SKM-1 treated with dmso at 0.1 percent for 144 hours (cell line): ENCODE measurements at regions not wholly inside any gene's neighbourhood (a gene's known extent, or its start where the extent isn't known, plus 50 kb on each side); places are given as distances from the start of the nearest gene placed in this dataset.
"Not testable (repeated sequence)": the region's sequence is repeated elsewhere in the genome, so short reads cannot be mapped to it uniquely, and the experiment has no call there.

Experiments
- DNase-seq: peaks from one replicate; lab custom pipeline; 2025; ENCODE audit not compliant: unreplicated experiment; lab: John Stamatoyannopoulos, UW

DNA sequence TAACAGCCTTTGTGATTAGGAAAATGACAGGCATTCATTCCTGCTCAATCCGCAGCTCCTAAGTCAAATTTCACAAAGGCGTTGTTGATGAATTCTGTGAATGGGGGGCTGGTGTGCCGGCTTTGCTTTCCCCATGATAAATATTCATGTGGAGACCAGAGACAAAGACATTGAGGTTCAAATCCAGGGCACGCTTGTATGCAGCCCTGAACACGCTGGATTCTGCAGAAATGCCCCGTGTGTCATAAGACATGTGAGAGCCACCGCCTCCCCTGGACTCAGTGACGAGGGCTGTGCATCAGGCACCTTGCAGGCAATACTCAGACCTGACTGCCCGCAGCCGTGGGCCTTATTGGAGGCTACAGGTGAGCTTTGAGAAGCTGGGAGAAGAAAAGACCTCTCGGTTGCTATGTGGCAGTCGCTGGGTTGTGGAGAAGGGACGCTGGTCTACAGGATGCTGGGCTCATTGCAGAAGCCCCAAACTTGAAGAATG, 906.2 kb downstream of the BRD1 start:
- no peak for DNase-seq

DNA sequence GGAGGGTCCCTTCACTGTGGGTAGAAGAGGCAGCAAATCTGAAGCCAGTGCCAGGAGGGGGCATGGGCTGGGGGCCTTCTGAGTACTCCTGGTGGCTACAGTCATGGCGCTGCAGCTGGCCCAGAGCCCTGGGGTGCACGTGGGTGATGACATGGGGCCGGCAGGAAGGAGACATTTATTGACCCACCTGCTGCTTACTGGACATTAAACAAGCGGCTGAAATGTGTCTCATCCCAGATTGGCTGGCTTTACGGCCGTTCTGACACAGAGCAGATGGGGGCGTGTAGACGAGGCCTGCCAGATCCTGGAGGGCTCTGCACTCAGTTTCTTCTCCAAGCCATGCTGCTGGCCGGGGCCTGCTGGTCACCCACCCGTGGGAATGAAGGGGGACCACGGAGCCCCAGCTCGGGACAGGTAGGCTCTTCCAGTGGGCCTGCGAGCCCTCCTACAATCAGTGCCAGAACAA, 906.9 kb downstream of the BRD1 start:
- no peak for DNase-seq

DNA sequence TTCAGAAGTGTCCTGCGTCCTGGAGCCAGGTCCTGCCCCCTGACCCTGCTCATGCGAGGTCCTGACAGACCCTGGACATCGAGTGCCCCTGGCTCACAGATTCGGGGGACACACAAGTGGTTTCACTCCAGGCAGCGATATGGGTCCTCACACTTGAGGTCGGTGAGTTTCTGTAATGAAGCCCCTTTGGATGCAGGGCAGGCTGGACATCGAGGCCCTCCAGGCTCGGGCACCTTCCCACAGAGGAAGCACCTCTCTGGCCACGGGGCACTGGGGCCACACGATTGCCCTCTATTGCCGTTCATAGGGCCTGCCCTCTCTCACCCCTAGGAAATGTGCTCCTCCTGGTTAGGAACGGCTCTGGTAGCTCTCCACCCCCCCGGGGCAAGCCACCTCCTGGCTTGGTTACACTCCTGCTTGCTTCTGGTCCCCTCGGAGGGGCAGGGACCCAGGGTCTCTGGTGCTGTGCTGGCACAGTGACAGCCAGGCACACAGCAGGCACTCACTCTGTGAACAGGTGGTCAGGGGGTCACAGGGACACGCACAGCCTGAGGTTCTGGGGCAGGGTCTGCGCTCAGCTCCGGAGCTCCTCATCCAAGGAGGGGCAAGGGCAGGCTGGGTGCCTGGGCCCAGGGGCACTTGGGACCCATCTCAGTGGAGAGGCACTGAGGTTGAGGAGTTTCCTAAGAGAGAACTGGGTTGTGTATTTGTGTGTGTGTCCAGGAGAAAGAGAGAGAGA, 907.7 kb downstream of the BRD1 start:
- no peak for DNase-seq

DNA sequence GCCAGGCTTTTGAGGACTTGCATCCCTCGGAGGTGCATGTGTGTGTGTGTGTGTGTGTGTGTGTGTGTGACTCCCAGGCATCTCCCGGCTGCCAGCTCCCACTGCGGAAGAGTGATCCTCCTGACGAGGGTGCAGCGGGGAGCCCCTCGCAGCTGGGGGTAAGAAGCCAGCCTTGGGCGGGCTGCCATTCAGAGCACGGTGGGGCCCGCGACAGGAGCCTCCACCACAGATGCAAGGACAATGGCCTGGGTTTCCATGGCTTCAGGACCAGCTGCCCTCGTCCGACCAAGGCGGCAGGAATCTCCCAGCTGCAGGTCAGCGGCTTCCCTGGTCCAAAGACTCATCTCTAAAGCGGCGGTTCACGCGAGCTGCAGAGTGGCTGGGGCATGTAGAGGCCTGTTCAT, 908.5 kb downstream of the BRD1 start:
- no peak for DNase-seq

DNA sequence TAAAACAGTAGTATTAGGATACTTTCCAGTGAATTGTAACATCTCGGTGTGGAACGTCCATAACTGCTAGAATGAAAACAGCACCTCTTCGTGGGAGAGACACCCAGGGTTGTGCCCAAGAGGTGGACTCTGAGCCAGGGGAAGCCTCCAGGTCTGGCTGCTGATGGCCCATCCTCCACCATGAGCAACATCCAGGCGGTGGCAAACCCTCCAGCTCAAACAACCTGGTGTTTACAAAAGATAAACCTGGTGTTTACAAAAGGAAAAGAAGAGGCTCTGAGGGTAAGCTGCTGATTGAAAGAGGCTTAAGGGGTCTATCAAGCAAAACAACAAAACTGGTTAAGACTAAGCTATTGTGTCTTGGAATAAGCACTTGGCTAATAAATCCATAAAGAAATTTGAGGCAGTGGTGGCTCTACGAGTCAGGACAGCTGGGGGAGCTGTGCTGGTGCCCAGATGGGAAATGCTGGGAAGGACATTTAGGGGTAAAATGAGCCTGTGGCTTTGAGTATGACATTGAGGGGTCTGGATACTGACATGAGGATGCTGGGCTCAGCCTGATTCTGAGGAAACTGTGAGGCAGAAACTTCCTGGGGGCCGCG, 909.0 kb downstream of the BRD1 start:
- no peak for DNase-seq

DNA sequence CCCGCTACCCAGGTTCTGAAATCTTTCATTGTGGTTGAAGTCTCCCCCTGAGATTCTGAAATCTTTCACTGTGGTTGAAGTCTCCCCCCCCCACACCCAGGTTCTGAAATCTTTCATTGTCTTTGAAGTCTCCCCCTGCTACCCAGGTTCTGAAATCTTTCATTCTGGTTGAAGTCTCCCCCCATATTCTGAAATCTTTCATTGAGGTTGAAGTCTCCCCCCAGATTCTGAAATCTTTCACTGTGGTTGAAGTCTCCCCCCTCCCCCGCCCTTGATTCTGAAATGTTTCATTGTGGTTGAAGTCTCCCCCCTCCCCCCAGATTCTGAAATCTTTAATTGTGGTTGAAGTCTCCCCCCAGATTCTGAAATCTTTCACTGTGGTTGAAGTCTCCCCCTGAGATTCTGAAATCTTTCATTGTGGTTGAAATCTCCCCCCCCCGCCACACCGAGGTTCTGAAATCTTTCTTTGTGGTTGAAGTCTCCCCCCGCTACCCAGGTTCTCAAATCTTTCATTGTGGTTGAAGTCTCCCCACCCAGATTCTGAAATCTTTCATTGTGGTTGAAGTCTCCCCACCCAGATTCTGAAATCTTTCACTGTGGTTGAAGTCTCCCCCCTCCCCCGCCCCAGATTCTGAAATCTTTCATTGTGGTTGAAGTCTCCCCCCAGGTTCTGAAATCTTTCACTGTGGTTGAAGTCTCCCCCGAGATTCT, 915.2 kb downstream of the BRD1 start:
- DNase-seq, result not testable (repeated sequence)

DNA sequence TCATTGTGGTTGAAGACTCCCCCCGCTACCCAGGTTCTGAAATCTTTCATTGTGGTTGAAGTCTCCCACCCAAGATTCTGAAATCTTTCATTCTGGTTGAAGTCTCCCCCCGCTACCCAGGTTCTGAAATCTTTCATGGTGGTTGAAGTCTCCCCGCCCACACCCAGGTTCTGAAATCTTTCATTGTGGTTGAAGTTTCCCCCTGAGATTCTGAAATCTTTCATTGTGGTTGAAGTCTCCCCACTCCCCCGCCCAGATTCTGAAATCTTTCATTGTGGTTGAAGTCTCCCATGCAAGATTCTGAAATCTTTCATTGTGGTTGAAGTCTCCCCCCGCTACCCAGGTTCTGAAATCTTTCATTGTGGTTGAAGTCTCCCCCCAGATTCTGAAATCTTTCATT, 916.0 kb downstream of the BRD1 start:
- not testable (repeated sequence) for DNase-seq

DNA sequence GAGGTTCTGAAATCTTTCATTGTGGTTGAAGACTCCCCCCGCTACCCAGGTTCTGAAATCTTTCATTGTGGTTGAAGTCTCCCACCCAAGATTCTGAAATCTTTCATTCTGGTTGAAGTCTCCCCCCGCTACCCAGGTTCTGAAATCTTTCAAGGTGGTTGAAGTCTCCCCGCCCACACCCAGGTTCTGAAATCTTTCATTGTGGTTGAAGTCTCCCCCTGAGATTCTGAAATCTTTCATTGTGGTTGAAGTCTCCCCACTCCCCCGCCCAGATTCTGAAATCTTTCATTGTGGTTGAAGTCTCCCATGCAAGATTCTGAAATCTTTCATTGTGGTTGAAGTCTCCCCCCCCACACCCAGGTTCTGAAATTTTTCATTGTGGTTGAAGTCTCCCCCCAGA, 916.6 kb downstream of the BRD1 start:
- DNase-seq, result not testable (repeated sequence)

DNA sequence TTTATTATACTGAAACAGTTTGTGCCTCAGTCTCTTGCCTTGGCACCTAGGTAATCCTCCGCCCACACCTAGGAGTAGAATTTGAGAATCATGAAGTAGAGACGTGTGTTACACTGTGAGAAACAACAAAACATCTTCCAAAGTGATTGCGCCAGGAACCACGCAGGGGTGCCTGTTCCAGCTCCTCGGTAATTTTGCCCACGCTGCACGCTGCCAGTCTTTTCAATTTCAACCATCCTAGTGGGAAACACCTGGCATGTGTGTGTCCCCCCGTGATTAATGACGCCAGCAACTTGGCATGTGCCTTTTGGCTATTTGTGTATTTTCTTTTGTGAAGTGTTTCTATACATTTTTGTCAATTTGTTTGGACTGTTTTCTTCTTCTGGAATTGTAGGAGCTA, 919.1 kb downstream of the BRD1 start:
- DNase-seq, result no peak

DNA sequence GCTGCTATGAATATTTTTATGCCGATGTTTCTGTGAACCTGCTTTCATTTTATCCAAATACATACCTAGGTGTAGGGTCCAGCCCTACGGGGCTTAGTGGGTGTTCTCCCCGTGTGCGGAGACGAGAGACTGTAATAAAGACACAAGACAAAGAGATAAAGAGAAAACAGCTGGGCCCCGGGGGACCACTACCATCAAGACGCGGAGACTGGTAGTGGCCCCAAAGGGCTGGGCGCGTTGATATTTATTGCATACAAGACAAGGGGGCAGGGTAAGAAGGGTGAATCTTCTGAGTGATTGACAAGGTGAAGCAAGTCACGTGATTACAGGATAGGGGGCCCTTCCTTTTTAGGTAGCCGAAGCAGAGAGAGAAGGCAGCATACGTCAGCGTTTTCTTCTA, 920.1 kb downstream of the BRD1 start:
- DNase-seq, result no peak

DNA sequence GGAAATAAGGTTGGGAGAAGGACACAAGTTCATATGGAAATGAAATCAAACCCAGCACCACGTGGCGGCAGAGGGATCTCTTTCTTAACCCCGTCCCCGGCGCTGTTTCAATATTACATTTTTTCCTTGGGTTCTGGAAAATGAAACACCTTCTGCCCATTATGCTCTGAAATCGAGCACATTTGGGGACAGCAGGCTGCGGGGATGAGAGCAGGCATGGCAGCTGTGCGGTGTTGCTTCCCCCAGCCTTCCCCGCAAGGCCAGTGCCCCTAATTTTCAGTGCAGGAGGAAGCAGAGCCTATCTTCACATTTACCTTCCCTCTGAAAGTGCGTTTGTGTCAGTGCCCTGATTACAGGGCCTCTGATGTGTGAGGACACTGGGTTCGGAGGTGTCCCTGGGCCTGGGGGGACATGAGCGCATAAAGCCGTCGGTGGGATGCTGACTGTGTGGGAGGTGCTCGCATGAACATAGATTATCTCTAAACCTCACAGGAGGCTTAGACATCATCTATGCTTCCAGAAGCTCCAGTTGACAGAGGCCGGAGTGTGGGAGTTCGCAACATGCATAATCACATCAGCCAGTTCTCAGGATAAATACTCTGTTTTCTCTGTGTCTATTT, 921.3 kb downstream of the BRD1 start:
- DNase-seq, result no peak

DNA sequence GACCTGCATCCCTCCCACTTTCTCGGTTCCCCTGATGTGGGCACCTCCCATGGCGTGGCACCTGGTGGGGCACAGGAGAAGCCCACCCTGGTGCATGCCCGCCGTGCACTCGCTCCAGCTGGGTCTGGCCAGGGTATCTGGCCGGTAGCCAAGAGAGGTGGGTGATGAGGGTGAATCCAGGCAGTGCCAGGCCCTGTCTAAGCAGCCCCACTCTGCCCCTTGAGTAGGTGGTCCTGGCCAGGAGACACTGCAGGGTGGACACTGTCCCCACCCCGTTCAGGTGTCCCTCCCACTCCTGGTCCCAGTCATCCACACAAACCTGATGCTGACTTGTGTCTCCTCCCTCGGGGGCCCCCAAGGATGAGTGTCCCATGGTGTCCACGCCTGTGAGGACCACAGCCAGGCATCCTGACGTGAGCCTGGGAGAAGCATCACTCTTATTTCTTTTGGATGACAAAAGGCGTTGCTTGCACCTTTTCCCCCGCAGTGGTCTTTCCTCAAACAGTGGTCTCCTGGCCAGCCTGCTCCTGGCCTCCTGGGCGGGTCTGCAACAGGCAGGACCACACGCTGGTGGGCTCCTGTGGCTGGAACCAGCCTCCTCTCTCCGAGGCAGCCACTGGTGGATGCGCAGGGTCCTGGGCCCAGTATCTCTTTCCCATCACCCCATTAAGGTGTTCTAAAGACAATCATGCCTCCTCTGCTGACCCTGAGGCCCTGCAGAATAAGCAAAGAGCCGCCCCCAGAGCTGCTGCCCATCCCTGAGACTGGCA, 922.3 kb downstream of the BRD1 start:
- DNase-seq, result no peak

DNA sequence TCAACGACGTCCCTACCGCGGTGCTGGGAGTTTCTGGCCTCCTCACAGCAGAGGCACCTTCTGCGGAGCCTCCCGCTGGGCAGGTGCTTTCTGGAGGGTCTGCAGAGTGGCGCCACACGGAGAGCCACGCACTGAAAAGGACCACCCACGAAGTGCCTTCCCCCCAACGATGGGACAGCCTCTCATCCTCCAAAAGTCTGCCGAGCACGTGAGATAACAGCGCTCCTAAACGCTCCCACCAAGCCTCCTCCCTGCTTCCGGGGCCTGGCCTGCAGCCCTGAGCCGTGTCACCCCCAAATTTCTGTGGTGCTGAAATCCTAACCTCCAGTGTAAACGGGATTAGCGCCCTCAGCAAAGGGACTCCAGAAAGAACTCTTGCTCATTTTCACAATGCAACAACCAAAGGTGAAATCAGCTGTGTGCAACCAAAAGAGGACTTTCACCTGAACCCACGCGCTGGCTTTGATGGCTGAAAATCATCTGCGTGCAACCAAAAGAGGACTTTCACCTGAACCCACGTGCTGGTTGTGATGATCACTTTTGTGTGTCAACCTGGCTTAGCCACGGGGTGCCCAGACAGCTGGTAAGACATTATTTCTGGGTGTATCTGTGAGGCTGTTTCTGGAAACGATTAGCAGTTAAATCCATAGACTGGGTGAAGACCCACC, 924.6 kb downstream of the BRD1 start:
- no peak for DNase-seq

DNA sequence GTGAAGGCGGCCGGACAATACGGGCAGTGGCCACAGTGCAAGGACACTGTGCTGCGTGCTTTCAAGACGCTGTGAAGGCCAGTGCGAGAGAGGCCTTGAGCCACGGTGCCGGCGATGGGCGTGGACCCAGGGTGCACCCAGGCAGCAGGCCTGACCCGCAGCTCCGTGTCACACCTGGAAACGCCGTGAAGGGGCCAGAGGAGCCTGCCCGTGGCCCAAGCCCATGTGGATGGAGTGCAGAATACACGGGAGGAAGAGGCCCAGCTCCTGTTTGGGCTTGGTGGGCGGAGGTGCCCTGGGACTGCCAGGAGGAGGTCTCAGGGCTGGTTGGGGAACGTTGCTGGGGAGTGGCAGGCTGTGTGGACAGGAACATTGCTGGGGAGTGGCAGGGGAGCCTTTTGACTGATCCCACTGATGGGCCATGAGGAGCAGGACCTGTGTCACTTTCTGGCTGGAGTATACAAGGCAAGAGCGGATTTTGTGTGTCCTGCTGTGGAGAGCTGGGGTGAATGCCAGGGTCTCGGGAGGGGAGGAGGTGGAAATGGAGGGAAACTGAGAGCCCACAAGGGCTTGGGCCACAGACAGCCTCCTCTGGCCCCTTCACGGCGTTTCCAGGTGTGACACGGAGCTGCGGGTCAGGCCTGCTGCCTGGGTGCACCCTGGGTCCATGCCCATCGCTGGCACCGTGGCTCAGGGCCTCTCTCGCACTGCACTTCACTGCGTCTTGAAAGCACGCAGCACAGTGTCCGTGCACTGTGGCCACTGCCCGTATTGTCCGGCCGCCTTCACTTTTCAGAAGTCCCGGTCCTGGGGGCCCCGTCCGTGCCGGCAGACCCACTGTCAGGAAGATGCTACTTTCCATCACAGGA, 925.4 kb downstream of the BRD1 start:
- no peak for DNase-seq

DNA sequence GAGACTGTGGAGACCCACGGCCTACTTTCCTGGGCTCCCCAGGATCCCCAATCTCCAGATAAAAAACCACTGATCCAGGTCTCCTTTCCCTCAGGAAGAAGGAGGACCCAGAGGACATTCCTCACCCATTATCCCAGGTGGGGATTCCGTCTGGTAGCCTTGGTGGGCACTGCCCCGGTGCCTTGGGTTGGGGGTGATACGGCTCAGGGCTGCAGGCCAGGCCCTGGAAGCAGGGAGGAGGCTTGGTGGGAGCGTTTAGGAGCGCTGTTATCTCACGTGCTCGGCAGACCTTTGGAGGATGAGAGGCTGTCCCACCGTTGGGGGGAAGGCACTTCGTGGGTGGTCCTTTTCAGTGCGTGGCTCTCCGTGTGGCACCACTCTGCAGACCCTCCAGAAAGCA, 926.3 kb downstream of the BRD1 start:
- DNase-seq, result no peak

DNA sequence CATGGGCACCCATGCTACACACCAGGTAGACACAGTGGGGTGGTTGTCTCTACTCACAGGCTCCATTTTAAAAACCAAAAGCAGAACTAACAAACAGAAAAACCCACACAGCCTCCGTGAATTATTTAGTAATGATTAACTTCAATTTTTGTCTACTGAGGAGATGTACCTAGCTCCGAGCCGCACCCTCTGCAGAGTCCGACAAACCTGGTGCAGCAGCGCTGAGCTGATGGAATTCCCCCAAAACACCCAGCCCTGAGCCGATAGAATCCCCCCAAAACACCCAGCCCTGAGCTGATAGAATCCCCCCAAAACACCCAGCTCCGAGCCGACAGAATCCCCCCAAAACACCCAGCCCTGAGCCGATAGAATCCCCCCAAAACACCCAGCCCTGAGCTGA, 927.0 kb downstream of the BRD1 start:
- no peak for DNase-seq

DNA sequence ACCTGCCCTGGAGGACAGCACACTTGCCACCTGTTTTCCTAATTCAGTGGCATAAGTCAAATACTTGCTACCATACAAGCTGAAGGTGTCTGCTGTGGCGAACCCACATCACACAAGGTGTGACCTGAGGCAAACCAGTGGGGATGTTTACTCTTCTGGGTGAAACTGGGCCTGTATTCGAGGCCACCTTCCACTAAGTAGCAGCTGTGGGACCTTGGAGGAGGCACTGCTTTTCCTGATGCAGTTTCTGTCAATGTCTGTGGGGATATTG, 927.4 kb downstream of the BRD1 start:
- DNase-seq, result no peak

DNA sequence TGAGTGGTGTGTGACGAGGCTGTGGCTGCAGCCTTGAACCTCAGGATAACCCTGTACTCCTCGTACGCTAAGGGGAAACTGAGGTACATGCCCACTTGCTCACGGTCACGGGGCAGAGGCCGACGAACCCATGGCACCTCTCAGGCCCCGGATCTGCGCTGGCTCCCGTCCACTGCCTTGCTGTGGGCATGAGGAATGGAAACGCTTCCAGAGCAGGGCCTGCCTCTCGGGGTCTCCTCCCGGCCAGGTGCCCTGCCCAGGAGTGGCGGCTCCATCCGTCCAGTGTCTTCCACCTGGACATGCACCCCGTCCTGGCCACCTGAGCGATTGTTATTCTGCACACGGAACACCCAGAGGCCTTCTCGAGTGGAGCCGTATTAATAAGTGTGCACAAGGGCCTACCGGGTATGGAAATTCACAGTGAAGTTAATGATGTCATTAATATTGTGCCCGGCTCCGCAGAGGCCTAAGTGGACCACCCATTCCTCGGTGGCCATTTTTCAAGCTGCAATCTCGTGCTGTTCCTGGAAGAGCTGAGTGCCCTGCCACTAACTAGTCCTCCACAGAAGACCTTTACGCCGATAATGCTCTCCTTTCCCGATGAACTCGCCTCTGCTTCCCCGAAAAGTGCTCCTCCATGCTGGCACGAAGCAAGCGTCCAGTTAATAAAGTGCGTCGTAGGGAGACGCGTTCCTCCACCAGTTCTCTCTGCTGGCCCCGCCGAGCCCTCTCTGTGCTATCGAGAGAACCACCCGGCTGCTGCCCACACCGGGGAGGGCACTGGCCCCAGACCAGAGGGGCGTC, 927.9 kb downstream of the BRD1 start:
- DNase-seq, result no peak
